ENCODE measurements at regions not wholly inside any gene's neighbourhood (a gene's known extent, or its start where the extent isn't known, plus 50 kb on each side); places are given as distances from the start of the nearest gene placed in this dataset.
"Not testable (repeated sequence)": the region's sequence is repeated elsewhere in the genome, so short reads cannot be mapped to it uniquely, and the experiment has no call there.

DNA sequence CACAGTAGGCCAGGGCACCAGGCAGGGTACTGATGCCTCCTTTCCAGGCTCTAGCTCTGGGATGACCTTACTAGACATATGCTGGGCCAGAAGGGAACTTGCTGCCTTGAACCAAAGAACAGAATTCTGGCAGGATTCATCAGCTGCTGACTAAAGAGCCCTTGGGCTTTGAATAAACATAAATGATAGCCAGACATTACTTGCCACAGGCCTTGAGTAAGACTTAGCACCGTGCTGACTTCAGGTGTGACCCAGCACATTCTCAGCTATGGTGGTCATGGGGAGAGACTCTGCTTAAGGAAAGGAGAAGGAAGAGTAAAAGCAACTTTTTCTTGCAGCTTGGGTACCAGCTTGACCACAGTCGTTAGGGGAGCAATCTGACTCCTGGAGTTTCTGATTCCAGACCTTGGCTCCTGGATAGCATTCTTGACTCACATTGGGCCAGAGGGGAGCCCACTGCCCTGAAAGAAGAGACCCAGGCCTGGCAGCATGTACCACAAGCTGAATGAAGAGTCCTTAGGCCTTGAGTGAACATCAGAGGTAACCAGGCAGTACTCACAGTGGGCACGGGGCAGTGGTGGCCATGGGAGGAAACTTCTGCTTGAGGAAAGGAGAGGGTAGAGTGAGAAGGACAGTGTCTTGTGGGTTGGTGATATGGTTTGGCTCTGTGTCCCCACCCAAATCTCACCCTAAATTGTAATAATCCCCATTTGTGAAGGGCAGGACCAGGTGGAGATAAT, 926.1 kb upstream of the SORCS1 start:
- DNase-seq (ENCODE audit: low spot score) = no peak

DNA sequence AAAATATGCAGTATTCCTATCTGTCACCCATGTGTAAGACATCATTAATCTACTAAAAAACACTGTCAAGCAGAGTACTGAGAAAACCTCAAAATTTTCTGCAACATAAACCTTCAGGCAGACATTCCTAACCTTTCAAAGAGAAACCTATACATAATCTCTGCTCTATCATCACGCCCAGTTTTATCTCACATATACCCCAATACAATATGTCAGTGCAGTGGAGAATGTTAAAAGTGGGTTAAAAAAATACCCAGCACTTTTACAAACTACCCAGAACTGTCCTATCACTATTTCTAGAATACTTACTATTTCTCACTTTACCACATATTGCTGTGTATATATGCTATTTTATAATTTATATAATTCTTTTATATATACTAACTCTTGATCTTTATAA, 922.0 kb upstream of the SORCS1 start:
- no peak for DNase-seq (ENCODE audit: low spot score)

DNA sequence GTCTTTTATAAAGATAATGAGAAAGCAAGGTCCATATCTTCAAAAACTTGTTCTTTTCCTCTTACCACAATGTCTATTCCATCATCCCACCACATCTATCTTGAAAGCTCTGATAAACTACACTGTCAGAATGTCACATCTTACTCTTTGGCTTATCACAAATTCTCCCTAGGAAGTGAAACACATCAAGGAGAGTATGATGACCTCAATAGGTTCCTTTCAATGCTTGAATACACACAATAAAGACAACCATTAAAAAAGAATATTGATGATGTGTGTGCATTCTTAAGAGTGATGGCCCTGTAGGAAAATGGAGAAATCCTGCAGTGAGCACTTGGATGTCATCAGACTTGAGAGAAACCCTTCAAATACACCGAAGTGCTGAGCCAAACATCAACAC, 918.1 kb upstream of the SORCS1 start:
- DNase-seq (ENCODE audit: low spot score) = no peak

DNA sequence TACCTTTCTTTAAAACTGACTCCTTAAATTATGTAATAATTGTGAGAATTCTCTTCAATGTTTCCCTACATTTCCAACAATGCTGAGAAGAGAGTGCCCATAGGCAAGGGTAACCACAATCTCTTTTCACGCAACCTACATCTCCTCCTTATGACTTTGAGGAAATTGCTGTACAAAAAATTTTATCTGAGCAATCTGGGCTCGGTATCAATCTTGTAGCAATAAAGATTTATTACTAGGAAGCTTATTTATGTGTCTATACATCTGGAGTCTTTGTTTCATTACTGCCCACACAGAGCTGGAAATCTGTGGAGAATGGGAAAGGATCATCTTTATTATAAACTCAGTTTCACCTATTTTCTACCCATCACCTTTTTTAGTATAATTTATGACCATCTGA, 913.8 kb upstream of the SORCS1 start:
- no peak for DNase-seq (ENCODE audit: low spot score)

DNA sequence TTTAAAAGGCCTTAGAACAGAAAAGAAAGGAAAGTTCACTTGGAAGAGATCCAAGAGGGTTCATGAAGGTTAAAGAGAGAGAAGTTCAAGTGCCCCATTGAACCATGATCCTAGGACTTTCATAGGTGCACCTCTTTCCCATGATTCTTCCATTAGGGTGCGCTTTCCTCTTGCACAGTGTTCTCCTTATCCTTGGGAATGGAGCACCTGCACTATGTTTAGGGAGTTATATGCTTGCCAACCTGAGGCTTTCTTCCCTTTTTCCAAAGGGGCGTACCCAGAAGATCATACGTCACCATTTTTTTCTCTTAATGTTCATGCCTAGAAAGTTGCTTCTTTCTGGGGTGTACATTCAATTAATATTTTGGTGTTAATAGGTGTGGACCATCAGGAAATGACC, 908.0 kb upstream of the SORCS1 start:
- DNase-seq (ENCODE audit: low spot score) = no peak

DNA sequence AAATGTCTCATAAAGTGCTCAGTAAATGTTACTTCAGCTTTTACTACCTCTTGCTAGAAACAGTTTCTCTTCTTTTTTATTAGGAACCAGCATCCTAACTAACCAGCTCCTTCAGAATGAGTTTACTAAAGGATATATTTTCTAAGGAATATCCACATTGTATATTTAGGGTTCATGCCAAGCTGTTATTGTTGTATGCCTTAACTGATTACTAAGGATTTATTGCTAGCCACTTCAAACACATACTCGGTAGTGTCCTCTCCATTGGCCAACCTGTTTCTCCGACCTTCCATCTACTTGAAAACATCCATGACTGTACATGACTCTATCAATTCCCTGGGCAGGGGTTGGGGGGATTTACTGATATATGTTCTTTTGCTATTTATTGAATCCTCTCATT, 906.3 kb upstream of the SORCS1 start:
- no peak for DNase-seq (ENCODE audit: low spot score)

DNA sequence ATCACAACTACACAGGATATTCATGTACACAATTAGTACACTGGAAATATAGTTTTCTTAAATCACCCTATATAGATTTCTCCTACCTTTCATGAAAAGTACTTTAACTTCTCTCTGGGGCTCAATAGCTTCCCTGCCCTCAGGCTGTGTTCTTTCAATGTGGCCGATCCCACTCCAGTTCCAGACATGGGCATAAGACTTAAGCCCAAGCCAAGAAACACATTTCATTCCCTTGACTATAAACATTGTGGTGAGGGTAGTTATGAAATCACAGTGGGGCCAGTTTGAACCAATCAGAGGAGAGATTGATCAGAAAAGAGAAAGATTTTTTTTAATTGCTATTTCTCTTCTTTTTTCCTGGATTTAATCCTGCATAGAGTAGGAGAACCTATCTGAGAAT, 904.6 kb upstream of the SORCS1 start:
- no peak for DNase-seq (ENCODE audit: low spot score)

DNA sequence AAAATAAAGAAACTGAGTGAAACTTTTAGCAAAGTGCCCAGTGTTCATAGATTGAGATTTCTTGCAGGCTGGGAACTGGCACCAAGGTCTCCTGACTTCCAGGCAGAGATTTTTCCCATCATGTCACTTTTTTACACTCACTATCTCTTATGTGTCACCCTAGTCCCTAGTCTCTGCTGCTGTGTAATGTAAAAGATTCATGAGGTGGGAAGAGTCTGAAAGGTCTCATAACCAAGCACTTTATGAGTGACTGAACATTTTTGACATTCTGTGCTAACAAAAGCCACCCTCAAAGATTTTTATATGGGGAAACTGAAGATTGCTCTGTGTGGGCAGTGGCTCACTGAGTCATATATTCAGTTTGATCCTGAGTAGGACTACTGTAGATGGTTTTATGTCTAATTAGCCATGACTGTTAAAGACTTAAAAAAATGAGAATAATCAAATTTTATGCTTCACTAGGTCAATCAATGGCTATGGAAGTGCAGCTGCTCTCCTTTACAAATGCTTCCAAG, 900.3 kb upstream of the SORCS1 start:
- DNase-seq (ENCODE audit: low spot score) = no peak

DNA sequence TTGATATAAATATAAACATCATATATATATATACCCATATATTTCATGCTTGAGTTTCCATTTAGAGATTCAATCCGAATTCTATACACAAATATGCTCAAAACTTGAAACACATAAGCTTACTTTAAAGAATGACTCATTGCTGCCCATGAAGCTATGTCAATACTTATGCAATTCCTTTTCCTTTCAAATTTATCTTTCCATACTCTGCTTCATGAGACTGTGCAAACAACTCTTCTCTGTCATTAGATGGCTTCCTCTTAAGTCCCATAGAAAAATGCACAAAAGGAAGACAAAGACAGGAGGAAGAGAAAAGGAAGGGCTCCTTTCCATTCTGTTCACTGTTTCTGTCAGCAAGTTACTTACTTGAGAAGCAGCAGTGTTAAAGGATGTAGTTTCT, 895.7 kb upstream of the SORCS1 start:
- DNase-seq (ENCODE audit: low spot score) = no peak

DNA sequence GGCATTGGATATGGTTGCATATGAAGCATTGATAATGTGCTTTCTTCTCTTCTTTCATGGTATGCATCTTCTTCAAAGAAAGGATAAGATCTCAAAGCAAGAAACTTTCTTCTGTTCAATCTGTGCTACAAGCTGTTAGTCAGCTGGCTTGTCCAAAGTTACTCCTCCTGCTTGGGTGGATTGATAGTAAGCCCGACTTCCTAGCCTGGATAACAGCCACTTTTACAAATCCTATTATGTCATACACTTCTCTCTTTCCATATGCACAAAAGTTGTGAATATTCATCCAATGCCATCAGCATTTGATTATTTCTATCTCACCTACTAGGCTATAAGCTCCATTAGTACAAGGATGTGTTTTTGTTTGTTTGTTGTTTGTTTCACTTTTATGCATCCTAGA, 891.0 kb upstream of the SORCS1 start:
- DNase-seq (ENCODE audit: low spot score) = no peak

DNA sequence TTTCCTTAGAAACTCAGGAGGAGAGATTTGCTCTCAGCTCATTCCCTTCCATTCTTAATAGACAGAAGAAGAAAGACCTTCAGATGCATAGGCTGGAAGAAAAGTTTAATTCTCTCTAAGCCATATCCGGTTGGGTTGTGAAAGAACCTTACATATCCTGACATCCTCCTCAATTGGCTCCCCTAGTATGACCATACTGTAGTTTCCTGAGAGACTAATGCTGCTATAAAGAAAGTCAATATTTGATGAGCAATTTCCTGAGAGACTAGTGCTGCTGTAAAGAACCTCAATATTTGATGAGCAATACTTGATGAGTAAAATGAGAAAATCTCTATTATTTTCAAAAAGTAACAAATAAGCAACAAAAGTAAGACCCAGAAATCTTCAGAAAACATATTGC, 888.5 kb upstream of the SORCS1 start:
- DNase-seq (ENCODE audit: low spot score) = no peak

DNA sequence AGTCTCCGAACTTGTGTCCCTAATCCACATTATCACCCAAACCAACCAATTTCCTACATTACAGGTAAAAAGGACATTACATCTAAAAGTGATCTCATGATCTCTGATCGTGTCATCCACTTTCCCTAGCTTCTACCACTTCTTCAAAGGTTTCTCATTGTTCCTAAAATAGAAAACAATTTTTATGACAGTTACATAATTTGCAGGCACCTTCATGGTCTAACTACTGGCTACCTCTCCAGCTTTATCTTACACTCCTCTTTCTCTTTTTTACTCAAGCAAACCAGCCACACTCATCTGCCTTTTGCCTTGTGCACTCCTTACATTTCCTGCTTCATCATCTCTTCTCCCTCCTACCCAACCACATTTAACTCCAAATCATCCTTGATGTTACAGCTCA, 886.7 kb upstream of the SORCS1 start:
- no peak for DNase-seq (ENCODE audit: low spot score)

DNA sequence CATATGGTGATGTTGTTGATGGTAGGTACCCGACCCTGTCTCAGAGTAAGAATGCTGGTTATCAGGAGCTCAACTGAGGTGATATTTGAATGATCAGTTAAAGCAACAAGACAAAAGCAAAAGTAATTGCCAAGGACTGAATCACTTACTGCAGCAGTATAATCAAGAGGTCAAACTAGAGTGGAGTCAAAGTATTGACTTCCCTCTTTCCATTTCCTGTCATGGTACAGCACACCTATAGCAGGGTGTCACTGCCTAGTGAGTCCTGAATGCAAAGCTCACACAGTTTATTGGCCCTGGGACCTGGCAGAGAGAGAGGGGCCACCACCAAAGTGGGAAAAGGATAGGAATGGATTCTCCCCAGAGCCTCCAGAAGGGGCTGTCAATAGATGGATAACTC, 886.1 kb upstream of the SORCS1 start:
- no peak for DNase-seq (ENCODE audit: low spot score)

DNA sequence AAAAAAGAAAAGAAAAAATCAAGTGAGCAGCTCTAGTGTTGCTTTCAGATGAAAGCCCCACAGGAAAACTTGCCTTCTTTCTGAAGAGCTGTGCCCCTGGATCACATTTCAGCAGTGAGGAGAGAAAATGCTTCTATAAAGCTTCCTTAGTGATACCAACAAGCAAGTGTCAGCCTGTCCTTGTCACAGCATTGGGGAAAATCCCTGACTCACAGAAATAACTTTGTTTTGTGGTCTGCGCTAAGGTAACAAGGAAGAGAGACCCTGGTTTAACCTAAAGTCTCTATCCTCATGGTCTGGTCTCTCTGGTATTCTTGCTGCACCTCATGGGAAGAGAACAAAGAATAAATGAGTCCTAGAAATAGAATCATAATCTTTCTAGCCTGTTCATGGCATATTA, 885.2 kb upstream of the SORCS1 start:
- DNase-seq (ENCODE audit: low spot score) = no peak

DNA sequence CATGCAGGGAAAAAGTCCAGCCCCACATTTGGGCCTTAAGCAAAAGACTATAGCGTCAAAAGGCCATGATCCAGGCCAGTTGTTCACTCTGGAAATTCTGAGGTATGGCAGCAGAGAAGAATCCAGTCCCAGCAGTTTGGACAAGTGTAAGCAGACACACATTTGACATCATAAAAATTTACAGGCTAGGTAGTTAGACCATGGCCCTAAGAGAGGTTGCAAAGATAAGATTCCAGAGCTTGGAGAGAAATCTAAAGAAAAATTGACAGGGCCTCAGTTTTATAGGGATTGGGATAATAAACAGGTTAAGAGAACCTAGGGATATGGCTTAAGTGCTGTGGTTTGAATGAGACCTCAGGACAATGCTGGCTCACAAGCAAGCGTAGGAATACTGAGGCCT, 884.4 kb upstream of the SORCS1 start:
- no peak for DNase-seq (ENCODE audit: low spot score)

DNA sequence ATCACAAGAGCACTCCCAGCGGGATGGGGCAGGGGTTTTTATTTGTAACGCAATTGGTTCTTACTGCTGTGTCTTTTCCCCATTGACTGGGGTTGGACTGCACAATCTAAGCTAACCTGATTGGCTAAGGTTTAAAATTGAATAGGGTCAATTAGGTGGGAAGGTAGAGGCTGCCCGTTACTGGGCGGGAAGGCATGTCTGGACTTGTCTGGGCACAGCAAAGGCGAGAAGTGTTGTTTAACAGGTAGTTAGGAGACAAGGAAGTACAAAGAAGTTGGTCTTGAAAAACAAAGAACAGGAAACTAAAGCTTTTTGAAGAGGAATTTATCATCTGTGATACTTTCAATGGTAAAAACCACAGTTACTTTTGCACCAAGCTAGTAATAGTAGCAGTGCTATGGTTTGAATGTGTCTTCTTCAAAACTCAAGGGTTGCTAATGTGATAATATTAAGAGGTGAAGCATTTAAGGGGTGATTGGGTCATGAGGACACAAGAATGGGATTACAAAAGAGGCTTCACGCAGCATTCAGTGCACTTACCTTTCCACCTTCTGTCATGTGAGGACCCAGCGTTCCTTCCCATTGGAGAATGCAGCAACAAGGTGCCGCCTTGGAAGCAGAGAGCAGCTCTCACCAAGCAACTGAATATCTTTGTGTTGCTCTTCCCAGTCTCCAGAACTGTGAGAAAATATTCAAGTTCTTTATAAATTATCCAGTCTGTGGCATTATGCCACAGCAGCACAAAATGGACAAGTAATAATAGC, 875.5 kb upstream of the SORCS1 start:
- no peak for DNase-seq (ENCODE audit: low spot score)

DNA sequence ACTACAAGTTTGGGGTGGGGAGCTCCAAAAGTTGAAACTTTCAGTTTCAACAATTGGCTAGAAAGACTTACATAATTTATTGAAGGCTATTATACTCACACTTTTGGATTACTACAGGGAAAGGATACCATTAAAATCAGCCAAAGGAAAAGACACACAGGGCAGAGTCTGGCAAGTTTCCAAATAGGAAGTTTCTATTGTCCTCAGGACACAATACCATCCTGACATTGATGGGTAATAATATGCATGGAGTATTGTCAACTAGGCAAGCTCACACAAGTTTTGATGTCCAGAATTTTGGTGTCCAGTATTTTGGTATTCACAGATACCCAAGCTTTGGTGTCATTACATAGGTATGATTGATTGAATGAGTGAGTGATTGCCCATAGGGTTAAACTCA, 872.6 kb upstream of the SORCS1 start:
- DNase-seq (ENCODE audit: low spot score) = no peak

DNA sequence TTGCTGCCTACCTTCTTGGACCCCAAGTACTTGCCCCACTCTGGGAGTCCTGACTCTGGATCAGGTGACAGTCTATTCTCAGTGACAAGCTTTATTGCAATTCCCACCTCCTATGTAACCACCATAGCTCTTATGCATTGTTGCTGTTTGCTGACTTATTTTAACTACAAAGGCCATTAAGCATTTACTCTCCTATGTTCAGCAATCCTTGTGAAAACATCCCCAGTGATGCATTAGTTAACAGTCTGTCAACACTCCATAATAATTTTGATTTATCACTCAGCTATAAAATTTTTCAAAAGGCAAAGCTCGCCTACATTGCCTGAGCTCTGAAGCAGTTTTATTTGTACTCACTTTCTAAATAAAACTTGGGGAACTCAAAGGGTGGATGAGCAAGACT, 871.8 kb upstream of the SORCS1 start:
- no peak for DNase-seq (ENCODE audit: low spot score)

DNA sequence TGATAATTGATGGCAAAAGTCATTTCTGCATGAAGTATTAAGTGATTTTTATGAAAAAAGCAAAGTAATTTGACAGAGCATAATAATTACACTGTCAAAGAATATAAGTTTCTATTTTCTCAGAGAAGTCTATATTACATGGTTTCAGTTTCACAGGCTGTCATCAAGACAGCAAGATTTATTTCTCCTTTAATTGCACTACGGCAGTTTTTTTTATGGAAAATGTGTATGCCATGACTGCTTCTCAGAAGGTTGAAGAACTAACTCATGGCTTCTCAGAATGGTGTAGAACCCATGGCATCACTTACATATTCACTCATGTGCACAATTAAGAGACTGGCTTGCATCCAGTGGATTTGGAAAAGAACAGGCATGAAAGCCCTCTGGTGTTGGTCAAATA, 870.3 kb upstream of the SORCS1 start:
- no peak for DNase-seq (ENCODE audit: low spot score)

DNA sequence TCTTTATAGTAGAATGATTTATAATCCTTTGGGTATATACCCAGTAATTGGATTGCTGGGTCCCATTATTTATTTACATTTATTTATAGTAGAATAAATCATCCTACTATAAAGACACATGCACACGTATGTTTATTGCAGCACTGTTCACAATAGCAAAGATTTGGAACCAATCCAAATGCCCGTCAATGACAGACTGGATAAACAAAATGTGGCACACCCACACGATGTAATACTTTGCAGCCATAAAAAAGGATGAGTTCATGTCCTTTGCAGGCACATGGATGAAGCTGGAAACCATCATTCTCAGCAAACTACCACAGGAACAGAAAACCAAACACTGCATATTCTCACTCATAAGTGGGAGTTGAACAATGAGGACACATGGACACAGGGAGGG, 869.0 kb upstream of the SORCS1 start:
- DNase-seq (ENCODE audit: low spot score) = not testable (repeated sequence)

DNA sequence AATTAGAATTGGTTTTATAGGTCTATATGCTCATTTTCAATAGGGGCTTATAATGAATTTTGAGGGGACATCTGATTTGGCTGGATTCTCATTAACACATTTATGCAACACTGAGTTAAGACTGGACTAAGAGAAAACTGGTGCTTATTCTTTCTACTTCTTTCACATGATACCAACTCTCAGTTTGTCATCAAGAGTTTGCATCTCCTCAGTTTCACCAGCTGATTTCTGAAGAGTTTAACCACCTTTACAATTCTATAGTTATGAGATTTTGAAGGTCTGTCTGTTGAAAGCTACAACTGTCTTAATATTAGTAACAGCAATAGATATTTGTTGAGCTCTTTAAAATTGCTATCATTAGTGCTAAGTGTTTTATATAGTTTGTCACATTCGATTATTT, 867.0 kb upstream of the SORCS1 start:
- DNase-seq (ENCODE audit: low spot score) = no peak

DNA sequence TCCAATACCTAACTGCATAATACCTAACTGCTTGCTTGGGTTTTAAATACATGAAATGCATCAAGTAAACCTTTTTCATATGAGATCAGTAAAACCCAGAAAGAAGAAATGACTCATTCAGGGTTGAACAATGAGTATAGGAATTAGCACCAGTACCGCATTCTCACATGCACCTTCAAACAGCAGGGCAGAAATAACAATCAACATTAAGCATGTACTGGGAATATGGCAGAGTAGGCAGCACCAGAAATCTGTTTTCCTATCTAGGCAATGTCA, 850.3 kb upstream of the SORCS1 start:
- no peak for DNase-seq (ENCODE audit: low spot score)

DNA sequence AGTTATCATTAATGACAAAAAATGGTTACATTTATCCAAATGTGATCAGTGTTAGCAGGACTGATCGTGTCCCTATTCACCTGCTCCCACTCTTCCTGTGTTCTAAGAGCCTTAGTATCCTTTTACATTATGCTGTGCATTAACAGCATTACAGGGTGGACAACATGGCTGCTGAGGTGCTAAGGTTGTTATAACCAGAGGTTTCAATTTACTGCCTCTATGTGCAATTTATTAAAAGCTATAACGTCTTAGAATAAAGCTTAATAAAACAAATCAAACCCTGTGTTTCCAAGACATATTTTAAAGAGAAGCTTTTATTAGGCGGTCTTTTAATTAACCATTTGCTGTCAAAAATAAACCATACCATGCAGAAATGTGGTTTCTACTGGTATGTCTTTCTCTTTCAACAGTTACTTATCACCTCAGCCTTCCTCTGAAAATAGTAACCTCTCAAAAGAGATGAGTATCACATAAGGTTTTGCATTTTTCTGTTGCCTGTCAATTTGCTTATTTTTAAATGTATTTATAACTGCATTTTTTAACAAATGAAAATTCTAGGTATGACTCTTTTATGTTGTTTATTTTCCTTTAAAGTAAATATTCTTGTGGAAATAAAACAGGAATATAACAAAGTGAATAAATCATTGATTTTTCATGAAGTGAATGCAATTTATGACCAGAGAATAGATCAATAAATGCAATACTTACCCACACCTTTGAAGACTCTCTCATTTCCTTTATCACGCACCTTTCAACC, 849.8 kb upstream of the SORCS1 start:
- DNase-seq (ENCODE audit: low spot score) = no peak

Measured in Ammon's horn (tissue), 1 donor.